Ovary (tissue), 7 donors: ENCODE measurements at regions not wholly inside any gene's neighbourhood (a gene's known extent, or its start where the extent isn't known, plus 50 kb on each side); places are given as distances from the start of the nearest gene placed in this dataset.

Experiments
- DNase-seq, 5 donors: peaks; one replicate each; pipeline ENCODE4 v3.0.0-alpha.2; 2019 to 2020
- H3K27ac ChIP-seq, 2 donors: fragments of 200-600 bp; one replicate each; pipeline versions ENCODE4 v1.5.1 to v1.8.0; 2019 to 2022
- H3K27me3 ChIP-seq: fragments of 200-600 bp; one replicate; pipeline ENCODE4 v1.8.0; 2022
- H3K36me3 ChIP-seq: fragments of 200-600 bp; sonication (generic); one replicate; pipeline ENCODE4 v1.5.1; 2019
- H3K4me1 ChIP-seq: one replicate; pipeline ENCODE4 v1.8.1; 2013; ENCODE audit warnings: mild to moderate bottlenecking, moderate library complexity; ENCODE audit not compliant: insufficient read depth
- H3K4me3 ChIP-seq: fragments of 200-600 bp; sonication (generic); one replicate; pipeline ENCODE4 v1.5.1; 2017
- H3K9me3 ChIP-seq, 2 donors: fragments of 200-600 bp in 1 of 2; sonication (generic) in 1 of 2; one replicate each; pipeline versions ENCODE4 v1.5.1 to v1.8.1; 2013 to 2019; ENCODE audit warnings: mild to moderate bottlenecking in 1 of 2, moderate library complexity in 1 of 2
- EP300 ChIP-seq: sonication (generic); formaldehyde crosslinking; IDR thresholded peaks from one replicate; pipeline ENCODE4 v1.6.1; 2017; ENCODE audit warnings: antibody characterized with exemption
- POLR2A ChIP-seq: fragments of 450-650 bp; IDR thresholded peaks from one replicate; pipeline ENCODE4 v1.6.1; 2017; ENCODE audit warnings: antibody characterized with exemption, mild to moderate bottlenecking, moderate library complexity
- WGBS, 3 donors: extraction: QIAGEN DNeasy Blood & Tissue Kit in 1 of 3; methylation state at CpG; one replicate each; pipeline versions ENCODE4 v1.1.5 to v1.1.7; 2013 to 2017; 5-methylcytosine and 5-hydroxymethylcytosine counted together
- intact Hi-C, 4 donors: fragments of 100-400 bp; cut with DNase I; formaldehyde crosslinking; loops; one replicate each; pipeline versions ENCODE4 v1.11.0 to v1.15.1; 2022 to 2023
- TF ChIP-seq, protein P1 (sequence below), 3 donors: fragments of 450-650 bp in 2 of 3; fragments of 200-600 bp in 1 of 3; IDR thresholded peaks; one replicate each; pipeline versions ENCODE4 v1.5.1 to v1.8.0; 2016 to 2022; ENCODE audit warnings: antibody characterized with exemption in 3 of 3, mild to moderate bottlenecking in 1 of 3
- donor health status: DM: no; HTN: no; CAD: no; lungs with moderate emphysema.
- donor health status: DM: no; HTN: no; CAD: no.
- donor health status: Bipolar disorder and iron deficiency.
- donor health status: DM: no; HTN: no; CAD: no.
- donor health status: DM: yes; HTN: yes; CAD: no.

DNA sequence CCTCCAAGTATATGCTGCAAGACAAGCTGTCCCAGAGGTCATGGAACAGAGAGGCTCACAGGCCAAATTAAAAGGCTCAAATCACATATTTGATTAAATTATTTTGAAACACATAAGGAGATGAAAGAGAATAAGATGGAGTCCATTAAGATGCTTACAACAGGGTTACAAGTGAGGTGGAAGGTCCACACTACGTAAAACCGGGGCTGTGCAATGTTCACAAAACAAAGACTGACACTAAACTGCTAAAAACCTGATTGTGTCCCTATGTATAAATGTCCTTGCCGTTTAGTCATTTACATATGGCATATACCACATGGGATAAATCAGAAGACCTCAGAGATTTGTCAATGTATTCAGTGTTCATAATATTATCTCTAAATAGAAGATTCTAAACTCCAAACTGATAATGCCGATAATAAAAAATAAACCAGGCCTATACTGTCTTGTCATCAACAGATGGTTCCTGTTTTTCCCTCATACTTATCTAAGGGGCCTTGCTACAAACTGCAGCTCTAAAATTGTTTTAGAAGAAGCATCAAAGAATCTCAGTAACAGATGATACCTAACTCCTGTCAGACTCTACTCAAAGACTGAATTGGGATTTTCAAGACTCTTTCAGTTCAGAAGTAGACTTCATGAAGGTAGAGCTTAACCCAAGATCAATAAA, 51.8 kb upstream of the RIPOR2 start:
- Histone ChIP-seq H3K4me1 (no peaks in the 10 kb centered on the region), H3K36me3 (no peaks in the 10 kb centered on the region), H3K27me3 (no peaks in the 10 kb centered on the region), H3K9me3 (no peaks in the 10 kb centered on the region), H3K4me3 (no peak overlapping the region), H3K27ac (no peak overlapping the region)
- 79 to 84% (median 80%) methylated on average over 4 of the region's 4 CpGs for WGBS, 3 donors
- DNase-seq, result no peak
- intact Hi-C loops, result no loop called here
- no peak for TF ChIP-seq EP300
- TF ChIP-seq, protein P1, sequence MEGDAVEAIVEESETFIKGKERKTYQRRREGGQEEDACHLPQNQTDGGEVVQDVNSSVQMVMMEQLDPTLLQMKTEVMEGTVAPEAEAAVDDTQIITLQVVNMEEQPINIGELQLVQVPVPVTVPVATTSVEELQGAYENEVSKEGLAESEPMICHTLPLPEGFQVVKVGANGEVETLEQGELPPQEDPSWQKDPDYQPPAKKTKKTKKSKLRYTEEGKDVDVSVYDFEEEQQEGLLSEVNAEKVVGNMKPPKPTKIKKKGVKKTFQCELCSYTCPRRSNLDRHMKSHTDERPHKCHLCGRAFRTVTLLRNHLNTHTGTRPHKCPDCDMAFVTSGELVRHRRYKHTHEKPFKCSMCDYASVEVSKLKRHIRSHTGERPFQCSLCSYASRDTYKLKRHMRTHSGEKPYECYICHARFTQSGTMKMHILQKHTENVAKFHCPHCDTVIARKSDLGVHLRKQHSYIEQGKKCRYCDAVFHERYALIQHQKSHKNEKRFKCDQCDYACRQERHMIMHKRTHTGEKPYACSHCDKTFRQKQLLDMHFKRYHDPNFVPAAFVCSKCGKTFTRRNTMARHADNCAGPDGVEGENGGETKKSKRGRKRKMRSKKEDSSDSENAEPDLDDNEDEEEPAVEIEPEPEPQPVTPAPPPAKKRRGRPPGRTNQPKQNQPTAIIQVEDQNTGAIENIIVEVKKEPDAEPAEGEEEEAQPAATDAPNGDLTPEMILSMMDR (IDR thresholded peaks at IDR 0.05), result no peak
- no peak for TF ChIP-seq POLR2A

DNA sequence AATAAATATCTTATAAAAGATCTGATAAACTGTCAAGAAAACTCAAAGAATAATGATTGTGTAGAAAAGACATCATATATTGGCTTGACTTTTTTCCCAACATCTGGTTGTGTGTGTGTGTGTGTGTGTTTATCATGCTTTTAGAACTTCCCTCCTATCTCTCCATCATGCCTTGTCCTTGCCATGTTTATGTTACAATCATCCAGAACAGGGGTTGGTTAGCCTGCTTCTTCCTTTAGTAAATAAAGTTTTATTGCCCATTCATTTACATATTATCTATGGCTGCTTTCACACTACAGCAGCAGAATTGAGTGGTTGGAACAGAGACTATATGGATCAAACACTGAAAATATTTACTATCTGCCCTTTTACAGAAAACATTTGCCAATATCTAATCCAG, 52.8 kb upstream of the RIPOR2 start:
- intact Hi-C loops, result no loop called here

DNA sequence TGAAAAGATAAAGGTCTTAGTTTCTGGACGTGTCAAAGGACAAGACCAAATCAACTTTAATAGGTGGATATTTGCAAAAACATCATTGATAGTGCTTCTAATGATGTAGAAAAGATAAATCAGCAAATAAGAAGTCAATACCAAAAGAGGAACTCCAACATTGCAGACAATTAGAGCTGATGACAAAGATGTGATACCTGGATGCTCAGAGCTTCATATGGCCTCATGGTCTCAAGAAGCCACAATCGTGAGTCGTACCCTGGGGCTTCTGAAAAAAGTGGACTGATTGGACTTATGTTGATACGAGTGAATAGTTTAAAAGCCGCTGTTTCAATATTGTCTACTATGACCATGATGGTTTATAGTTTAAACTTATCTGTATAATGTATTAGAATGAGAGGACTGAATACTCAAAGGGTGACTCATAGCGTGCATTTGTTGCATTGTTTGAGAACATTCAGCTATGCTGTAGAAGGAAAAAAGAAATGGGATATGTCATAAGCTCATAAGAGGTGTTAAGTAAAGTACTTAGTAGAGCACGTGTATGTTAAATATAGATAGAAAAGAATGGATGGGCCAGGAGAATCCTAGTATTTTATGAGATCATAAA, 54.6 kb upstream of the RIPOR2 start:
- no peak for DNase-seq
- H3K27me3 ChIP-seq, result no peaks in the 10 kb centered on the region
- no peak overlapping the region for H3K27ac ChIP-seq
- no peaks in the 10 kb centered on the region for H3K36me3 ChIP-seq
- intact Hi-C loops, result no loop called here
- H3K9me3 ChIP-seq, result no peaks in the 10 kb centered on the region
- H3K4me1 ChIP-seq, result no peaks in the 10 kb centered on the region
- 72 to 89% (median 82%) methylated on average over 7 of the region's 7 CpGs for WGBS, 3 donors
- H3K4me3 ChIP-seq, result no peak overlapping the region
- no peak for TF ChIP-seq EP300
- TF ChIP-seq, protein P1 (IDR thresholded peaks at IDR 0.05), result no peak
- no peak for TF ChIP-seq POLR2A

More for the DNA sequence above, 52.8 kb upstream of the RIPOR2 start:
- H3K27ac ChIP-seq, result no peak overlapping the region
- no peak overlapping the region for H3K4me3 ChIP-seq
- TF ChIP-seq, protein P1 (IDR thresholded peaks at IDR 0.05), result no peak
- no peak for TF ChIP-seq EP300
- TF ChIP-seq POLR2A, result no peak
- no peaks in the 10 kb centered on the region for H3K36me3 ChIP-seq
- no peaks in the 10 kb centered on the region for H3K9me3 ChIP-seq
- no peaks in the 10 kb centered on the region for H3K4me1 ChIP-seq
- DNase-seq, result no peak
- no peaks in the 10 kb centered on the region for H3K27me3 ChIP-seq

DNA sequence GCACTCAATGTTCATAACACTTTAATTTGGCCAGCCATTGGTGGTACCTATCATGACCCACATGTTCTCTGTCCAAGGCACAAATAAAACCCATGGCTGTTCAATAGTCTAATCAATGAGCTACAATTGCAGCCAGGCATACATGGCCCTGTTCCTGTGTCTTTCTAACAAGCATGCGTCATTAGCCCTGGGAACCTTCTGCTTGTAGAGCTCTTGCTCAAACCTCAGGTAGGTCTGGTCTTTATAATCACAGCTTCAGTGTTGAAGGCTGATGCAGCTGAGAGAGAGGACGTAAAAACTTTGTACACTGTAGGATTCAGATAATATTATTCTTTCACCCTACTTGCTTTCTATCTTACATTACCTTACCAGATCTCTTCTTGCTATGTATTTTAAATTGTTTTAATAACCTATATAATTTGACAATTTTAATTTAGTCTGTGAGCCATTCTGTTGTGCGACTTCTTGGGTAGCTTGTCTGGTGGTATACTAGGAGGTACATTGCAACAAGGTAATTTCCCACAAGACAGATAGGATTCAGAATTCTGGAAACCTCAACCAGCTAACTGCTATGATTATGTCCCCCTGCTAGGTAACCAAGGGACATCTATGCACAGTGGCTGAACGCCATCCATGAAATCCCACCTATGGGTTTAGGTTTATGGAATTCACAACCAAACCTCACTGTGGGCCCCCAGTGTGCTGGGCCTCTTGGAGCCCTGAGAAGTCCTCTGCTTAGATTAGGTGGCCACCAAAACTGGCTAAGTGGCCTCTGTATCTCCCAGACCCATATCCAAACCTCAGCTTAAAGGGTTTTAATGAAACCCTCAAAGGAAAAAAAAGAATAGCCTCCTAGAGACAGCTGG, 55.4 kb upstream of the RIPOR2 start:
- H3K9me3 ChIP-seq, result no peaks in the 10 kb centered on the region
- TF ChIP-seq, protein P1 (IDR thresholded peaks at IDR 0.05), result no peak
- TF ChIP-seq POLR2A (no peak), EP300 (no peak)
- no peak for DNase-seq
- 94 to 97% (median 96%) methylated on average over 4 of the region's 4 CpGs for WGBS, 3 donors
- no peaks in the 10 kb centered on the region for H3K27me3 ChIP-seq
- no peak overlapping the region for H3K4me3 ChIP-seq
- no peak overlapping the region for H3K27ac ChIP-seq
- H3K36me3 ChIP-seq, result no peaks in the 10 kb centered on the region
- intact Hi-C loops, result no loop called here
- no peaks in the 10 kb centered on the region for H3K4me1 ChIP-seq
